Testis (tissue), 2 donors: ENCODE measurements at regions not wholly inside any gene's neighbourhood (a gene's known extent, or its start where the extent isn't known, plus 50 kb on each side); places are given as distances from the start of the nearest gene placed in this dataset.

Experiments
- DNase-seq: peaks from one replicate; pipeline ENCODE4 v3.0.0-alpha.2; 2019
- H3K27ac ChIP-seq, 2 donors: fragments of 200-600 bp; sonication (generic); one replicate each; pipeline ENCODE4 v1.5.1; 2019
- H3K27me3 ChIP-seq: fragments of 200-600 bp; sonication (generic); one replicate; pipeline ENCODE4 v1.5.1; 2019
- H3K36me3 ChIP-seq: fragments of 200-600 bp; sonication (generic); one replicate; pipeline ENCODE4 v1.5.1; 2017; ENCODE audit warnings: low read depth; ENCODE audit errors: missing control alignments
- H3K4me1 ChIP-seq: fragments of 200-600 bp; sonication (generic); one replicate; pipeline ENCODE4 v1.5.1; 2019
- H3K4me3 ChIP-seq, 2 donors: fragments of 200-600 bp; sonication (generic); one replicate each; pipeline ENCODE4 v1.5.1; 2017 to 2019
- H3K9me3 ChIP-seq: fragments of 200-600 bp; sonication (generic); one replicate; pipeline ENCODE4 v1.5.1; 2017
- POLR2A ChIP-seq: fragments of 450-650 bp; IDR thresholded peaks from one replicate; pipeline ENCODE4 v1.6.1; 2017; ENCODE audit warnings: antibody characterized with exemption, mild to moderate bottlenecking, moderate library complexity
- WGBS, 2 donors: methylation state at CpG; one replicate each; pipeline ENCODE4 v1.1.5; 2018; 5-methylcytosine and 5-hydroxymethylcytosine counted together
- intact Hi-C: fragments of 100-400 bp; cut with DNase I; formaldehyde crosslinking; loops from one replicate; pipeline ENCODE4 v1.15.1; 2023; ENCODE audit warnings: low total_unique reads
- TF ChIP-seq, protein P1 (sequence below), 3 experiments: fragments of 450-650 bp in 2 of 3; fragments of 200-600 bp in 1 of 3; sonication (generic) in 1 of 3; IDR thresholded peaks; one replicate each; pipeline ENCODE4 v1.5.1; 2016 to 2019; ENCODE audit warnings: antibody characterized with exemption in 3 of 3, mild to moderate bottlenecking in 2 of 3, moderate library complexity in 1 of 3

DNA sequence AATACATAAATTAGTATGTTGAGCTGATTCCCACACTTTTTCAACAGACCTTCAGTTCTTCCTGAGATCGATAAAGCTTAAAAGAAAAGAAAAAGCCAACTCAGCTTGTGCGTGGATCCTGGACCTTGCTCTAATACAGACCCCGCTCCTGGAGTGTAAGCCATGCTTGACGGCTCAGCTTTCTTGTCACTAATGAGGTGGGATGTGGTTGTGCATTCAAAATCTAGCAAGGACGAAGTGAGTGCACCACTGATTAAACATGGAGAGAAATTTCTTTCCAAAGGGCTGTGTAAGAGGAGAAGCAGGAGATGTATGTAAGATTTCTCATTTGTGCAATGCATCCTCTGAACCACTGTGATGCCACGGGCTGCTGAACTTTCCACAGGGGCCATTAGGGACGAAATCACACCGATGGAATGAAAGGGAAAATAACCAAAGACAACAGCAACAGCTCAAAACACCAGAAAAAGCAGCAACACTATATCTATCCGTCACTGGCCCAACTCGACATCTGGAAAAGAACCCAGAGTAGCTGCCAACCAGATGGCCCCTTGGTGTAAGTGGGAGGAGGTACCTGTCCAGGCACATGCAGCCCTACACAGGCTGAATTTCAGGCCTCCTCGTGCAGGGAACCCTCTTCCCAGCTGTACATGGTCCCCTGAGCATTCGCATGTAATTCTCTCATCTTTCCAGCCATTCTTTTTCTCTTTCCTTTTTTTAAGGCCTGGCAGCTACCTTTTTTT lies 178.9 kb downstream of the SREK1 start:
- no peak for TF ChIP-seq POLR2A
- TF ChIP-seq, protein P1, sequence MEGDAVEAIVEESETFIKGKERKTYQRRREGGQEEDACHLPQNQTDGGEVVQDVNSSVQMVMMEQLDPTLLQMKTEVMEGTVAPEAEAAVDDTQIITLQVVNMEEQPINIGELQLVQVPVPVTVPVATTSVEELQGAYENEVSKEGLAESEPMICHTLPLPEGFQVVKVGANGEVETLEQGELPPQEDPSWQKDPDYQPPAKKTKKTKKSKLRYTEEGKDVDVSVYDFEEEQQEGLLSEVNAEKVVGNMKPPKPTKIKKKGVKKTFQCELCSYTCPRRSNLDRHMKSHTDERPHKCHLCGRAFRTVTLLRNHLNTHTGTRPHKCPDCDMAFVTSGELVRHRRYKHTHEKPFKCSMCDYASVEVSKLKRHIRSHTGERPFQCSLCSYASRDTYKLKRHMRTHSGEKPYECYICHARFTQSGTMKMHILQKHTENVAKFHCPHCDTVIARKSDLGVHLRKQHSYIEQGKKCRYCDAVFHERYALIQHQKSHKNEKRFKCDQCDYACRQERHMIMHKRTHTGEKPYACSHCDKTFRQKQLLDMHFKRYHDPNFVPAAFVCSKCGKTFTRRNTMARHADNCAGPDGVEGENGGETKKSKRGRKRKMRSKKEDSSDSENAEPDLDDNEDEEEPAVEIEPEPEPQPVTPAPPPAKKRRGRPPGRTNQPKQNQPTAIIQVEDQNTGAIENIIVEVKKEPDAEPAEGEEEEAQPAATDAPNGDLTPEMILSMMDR (IDR thresholded peaks at IDR 0.05): no peak
- 74 to 77% methylated on average over 12 of the region's 12 CpGs for WGBS, 2 donors
- Histone ChIP-seq H3K36me3 (no peaks in the 10 kb centered on the region), H3K4me1 (no peaks in the 10 kb centered on the region), H3K4me3 (no peak overlapping the region), H3K27ac (no peak overlapping the region), H3K9me3 (no peaks in the 10 kb centered on the region), H3K27me3 (no peaks in the 10 kb centered on the region)
- DNase-seq: no peak
- intact Hi-C loops: no loop called here

DNA sequence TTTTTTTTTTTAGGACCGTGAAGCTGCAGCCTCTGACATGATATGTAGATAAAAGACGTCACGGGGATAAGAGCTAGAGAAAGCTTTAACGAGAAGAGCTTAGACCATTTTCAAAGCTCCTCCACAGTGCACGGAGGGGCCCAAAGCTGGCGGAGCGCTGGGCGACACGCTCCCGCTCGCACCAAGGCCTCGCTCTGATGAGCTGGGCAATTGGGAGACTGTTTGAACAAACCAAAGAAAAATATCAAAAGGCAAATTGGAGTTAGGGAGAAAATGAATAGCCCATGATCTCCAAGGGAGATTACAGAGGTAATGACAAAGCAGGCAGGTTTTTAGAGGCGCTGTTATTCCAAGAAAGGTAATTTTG lies 179.4 kb downstream of the SREK1 start:
- no peak for TF ChIP-seq POLR2A
- TF ChIP-seq, protein P1 (IDR thresholded peaks at IDR 0.05): no peak
- intact Hi-C loops: no loop called here
- Histone ChIP-seq H3K27ac (no peak overlapping the region), H3K27me3 (no peaks in the 10 kb centered on the region), H3K4me1 (no peaks in the 10 kb centered on the region), H3K36me3 (no peaks in the 10 kb centered on the region), H3K4me3 (no peak overlapping the region), H3K9me3 (no peaks in the 10 kb centered on the region)
- DNase-seq: no peak
- WGBS, 2 donors: 71 to 76% methylated on average over 13 of the region's 13 CpGs

DNA sequence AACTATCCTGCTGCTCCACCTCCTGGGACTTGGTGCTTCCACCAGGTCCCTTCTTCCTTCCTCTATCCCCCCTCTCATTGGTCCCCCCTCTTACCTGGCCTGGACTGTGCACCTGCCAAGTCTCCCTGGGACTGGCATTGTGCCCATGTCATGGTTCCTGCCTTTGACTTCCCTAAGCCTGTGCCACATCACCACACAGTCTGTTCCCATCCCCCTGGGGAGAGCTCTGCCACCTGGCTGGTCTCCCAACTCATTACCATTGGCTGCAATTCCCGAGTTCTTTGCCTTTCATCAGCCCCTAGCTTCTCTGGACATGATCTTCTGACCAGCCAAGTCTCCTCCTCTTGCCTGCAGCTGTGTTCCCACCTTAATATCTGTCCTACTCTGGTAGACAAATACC lies 180.3 kb downstream of the SREK1 start:
- 47 to 50% methylated on average over 1 of the region's 1 CpG for WGBS, 2 donors
- H3K9me3 ChIP-seq: no peaks in the 10 kb centered on the region
- no peaks in the 10 kb centered on the region for H3K36me3 ChIP-seq
- TF ChIP-seq, protein P1 (IDR thresholded peaks at IDR 0.05): no peak
- TF ChIP-seq POLR2A: no peak
- H3K4me3 ChIP-seq: no peak overlapping the region
- no peaks in the 10 kb centered on the region for H3K4me1 ChIP-seq
- H3K27ac ChIP-seq: no peak overlapping the region
- H3K27me3 ChIP-seq: no peaks in the 10 kb centered on the region
- intact Hi-C loops: no loop called here
- no peak for DNase-seq

DNA sequence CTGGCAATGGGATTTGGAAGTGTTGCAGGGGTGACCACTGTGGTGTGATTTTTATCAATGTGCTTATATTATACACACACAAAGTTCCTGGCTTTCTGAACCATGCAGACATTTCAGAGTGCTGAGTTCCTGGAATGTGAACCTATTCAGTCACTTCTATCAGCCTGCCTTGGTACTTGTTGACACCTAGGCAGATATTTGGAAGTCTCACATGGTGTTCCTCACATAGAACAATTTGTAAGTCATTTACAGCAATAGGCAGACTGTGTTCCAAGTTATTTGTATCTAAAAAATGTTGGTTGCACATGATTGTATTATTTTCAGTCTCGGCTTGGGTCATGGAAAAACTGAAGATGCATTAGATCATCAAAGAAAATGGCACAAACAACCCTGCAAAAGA lies 182.2 kb downstream of the SREK1 start:
- no peaks in the 10 kb centered on the region for H3K4me1 ChIP-seq
- no peak for TF ChIP-seq POLR2A
- TF ChIP-seq, protein P1 (IDR thresholded peaks at IDR 0.05): no peak
- H3K36me3 ChIP-seq: no peaks in the 10 kb centered on the region
- WGBS, 2 donors: 45 to 52% methylated on average over 1 of the region's 1 CpG
- H3K27me3 ChIP-seq: no peaks in the 10 kb centered on the region
- no peak overlapping the region for H3K27ac ChIP-seq
- intact Hi-C loops: no loop called here
- no peak overlapping the region for H3K4me3 ChIP-seq
- no peaks in the 10 kb centered on the region for H3K9me3 ChIP-seq
- DNase-seq: no peak

DNA sequence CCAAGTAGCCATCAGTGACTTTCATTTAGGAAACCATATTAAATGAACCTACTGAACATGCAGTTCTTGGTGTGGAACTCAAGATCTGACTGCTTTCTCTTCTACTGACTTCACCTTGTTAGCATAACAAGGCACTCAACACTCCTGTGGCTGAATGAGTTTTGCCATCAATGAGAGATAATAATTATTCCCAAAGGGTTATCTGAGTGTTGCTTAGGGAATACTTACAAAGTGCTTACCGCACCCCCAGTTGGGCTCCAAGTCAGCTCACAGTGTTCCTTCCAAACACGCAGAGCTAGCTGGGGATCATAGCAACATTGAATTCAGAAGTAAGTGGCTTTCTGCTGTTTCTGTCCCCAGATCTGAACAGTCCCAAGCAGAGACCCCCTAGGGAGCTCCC lies 182.9 kb downstream of the SREK1 start:
- DNase-seq: no peak
- intact Hi-C loops: no loop called here
- WGBS, 2 donors: 37 to 38% methylated on average over 2 of the region's 2 CpGs
- Histone ChIP-seq H3K4me1 (no peaks in the 10 kb centered on the region), H3K36me3 (no peaks in the 10 kb centered on the region), H3K27ac (no peak overlapping the region), H3K4me3 (no peak overlapping the region), H3K27me3 (no peaks in the 10 kb centered on the region), H3K9me3 (no peaks in the 10 kb centered on the region)
- TF ChIP-seq POLR2A: no peak
- TF ChIP-seq, protein P1 (IDR thresholded peaks at IDR 0.05): no peak
